ENCODE measurements at regions not wholly inside any gene's neighbourhood (a gene's known extent, or its start where the extent isn't known, plus 50 kb on each side); places are given as distances from the start of the nearest gene placed in this dataset.

DNA sequence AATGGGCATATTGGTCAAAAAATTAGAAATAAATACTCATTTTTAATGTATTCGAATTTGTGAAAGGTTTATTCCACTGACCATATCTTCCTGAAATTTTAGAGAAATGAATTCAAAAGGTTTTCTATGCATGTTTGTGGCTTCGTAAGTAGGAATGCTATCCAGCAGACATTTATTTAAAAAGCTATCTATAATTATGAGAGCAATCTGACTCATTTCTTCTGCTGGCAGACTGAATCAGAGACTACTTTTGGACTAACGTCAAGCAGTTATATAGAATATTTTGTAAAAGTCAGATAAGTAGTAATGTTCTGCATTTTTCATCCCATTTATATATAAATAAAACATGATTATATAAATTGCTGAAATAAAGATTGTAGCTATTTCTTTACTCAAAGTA lies 125.0 kb downstream of the SPCS3 start:
- TF ChIP-seq, protein P1, sequence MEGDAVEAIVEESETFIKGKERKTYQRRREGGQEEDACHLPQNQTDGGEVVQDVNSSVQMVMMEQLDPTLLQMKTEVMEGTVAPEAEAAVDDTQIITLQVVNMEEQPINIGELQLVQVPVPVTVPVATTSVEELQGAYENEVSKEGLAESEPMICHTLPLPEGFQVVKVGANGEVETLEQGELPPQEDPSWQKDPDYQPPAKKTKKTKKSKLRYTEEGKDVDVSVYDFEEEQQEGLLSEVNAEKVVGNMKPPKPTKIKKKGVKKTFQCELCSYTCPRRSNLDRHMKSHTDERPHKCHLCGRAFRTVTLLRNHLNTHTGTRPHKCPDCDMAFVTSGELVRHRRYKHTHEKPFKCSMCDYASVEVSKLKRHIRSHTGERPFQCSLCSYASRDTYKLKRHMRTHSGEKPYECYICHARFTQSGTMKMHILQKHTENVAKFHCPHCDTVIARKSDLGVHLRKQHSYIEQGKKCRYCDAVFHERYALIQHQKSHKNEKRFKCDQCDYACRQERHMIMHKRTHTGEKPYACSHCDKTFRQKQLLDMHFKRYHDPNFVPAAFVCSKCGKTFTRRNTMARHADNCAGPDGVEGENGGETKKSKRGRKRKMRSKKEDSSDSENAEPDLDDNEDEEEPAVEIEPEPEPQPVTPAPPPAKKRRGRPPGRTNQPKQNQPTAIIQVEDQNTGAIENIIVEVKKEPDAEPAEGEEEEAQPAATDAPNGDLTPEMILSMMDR (IDR thresholded peaks at IDR 0.05), result no peak
- TF ChIP-seq POLR2A (IDR thresholded peaks at IDR 0.05), result no peak
